ENCODE measurements at regions not wholly inside any gene's neighbourhood (a gene's known extent, or its start where the extent isn't known, plus 50 kb on each side); places are given as distances from the start of the nearest gene placed in this dataset.

GRCh38 chr11:103530257-103530656, 421.0 kb downstream of the DYNC2H1 start:
- no TSS peak for BruUV-seq (replicated peaks)
- Mint-ChIP-seq H3K4me3 (ENCODE audit: low read depth, unreplicated experiment) (no peak overlapping the region), H3K27me3 (ENCODE audit: unreplicated experiment) (no peaks in the 10 kb centered on the region), H3K36me3 (ENCODE audit: insufficient read depth, unreplicated experiment) (no peaks in the 10 kb centered on the region), H3K9me3 (ENCODE audit: low read depth, unreplicated experiment) (no peaks in the 10 kb centered on the region), H3K27ac (ENCODE audit: unreplicated experiment) (no peak overlapping the region), H3K4me1 (ENCODE audit: low read depth, unreplicated experiment) (peaks cover 10% of the 10 kb centered on the region)
- TF ChIP-seq CTCF (IDR thresholded peaks at IDR 0.05; ENCODE audit: unreplicated experiment) = no peak
- intact Hi-C loops (cut with micrococcal nuclease; ENCODE audit: unreplicated experiment) = loop anchor here (10.0 kb wide), 1 partner anchor 205 kb away; no protein-coding TSS in a partner anchor
- CTCF ChIA-PET = no interaction called here
- no peak for DNase-seq

GRCh38 chr11:103532133-103532788, 423.0 kb downstream of the DYNC2H1 start:
- CTCF ChIA-PET = no interaction called here
- Mint-ChIP-seq H3K4me3 (ENCODE audit: low read depth, unreplicated experiment) (no peak overlapping the region), H3K9me3 (ENCODE audit: low read depth, unreplicated experiment) (no peaks in the 10 kb centered on the region), H3K36me3 (ENCODE audit: insufficient read depth, unreplicated experiment) (no peaks in the 10 kb centered on the region), H3K27ac (ENCODE audit: unreplicated experiment) (no peak overlapping the region), H3K27me3 (ENCODE audit: unreplicated experiment) (no peaks in the 10 kb centered on the region), H3K4me1 (ENCODE audit: low read depth, unreplicated experiment) (peaks cover 10% of the 10 kb centered on the region)
- intact Hi-C loops (cut with micrococcal nuclease; ENCODE audit: unreplicated experiment) = loop anchor here (10.0 kb wide), 1 partner anchor 207 kb away; no protein-coding TSS in a partner anchor
- BruUV-seq (replicated peaks) = no TSS peak
- TF ChIP-seq CTCF (IDR thresholded peaks at IDR 0.05; ENCODE audit: unreplicated experiment) = no peak
- no peak for DNase-seq

GRCh38 chr11:103534191-103534590, 425.0 kb downstream of the DYNC2H1 start:
- Mint-ChIP-seq H3K9me3 (ENCODE audit: low read depth, unreplicated experiment) (no peaks in the 10 kb centered on the region), H3K36me3 (ENCODE audit: insufficient read depth, unreplicated experiment) (no peaks in the 10 kb centered on the region), H3K27me3 (ENCODE audit: unreplicated experiment) (no peaks in the 10 kb centered on the region), H3K27ac (ENCODE audit: unreplicated experiment) (no peak overlapping the region), H3K4me1 (ENCODE audit: low read depth, unreplicated experiment) (peaks cover 10% of the 10 kb centered on the region), H3K4me3 (ENCODE audit: low read depth, unreplicated experiment) (no peak overlapping the region)
- no TSS peak for BruUV-seq (replicated peaks)
- no peak for TF ChIP-seq CTCF (IDR thresholded peaks at IDR 0.05; ENCODE audit: unreplicated experiment)
- intact Hi-C loops (cut with micrococcal nuclease; ENCODE audit: unreplicated experiment) = loop anchor here (10.0 kb wide), 1 partner anchor 209 kb away; no protein-coding TSS in a partner anchor
- CTCF ChIA-PET = no interaction called here
- no peak for DNase-seq

- DNase-seq = no peak
- Mint-ChIP-seq H3K4me3 (ENCODE audit: low read depth, unreplicated experiment) (no peak overlapping the region), H3K27ac (ENCODE audit: unreplicated experiment) (no peak overlapping the region), H3K36me3 (ENCODE audit: insufficient read depth, unreplicated experiment) (no peaks in the 10 kb centered on the region), H3K27me3 (ENCODE audit: unreplicated experiment) (no peaks in the 10 kb centered on the region), H3K9me3 (ENCODE audit: low read depth, unreplicated experiment) (no peaks in the 10 kb centered on the region), H3K4me1 (ENCODE audit: low read depth, unreplicated experiment) (peaks cover 10% of the 10 kb centered on the region)
- no peak for TF ChIP-seq CTCF (IDR thresholded peaks at IDR 0.05; ENCODE audit: unreplicated experiment)
- intact Hi-C loops (cut with micrococcal nuclease; ENCODE audit: unreplicated experiment) = loop anchor here (10.0 kb wide), 1 partner anchor 210 kb away; no protein-coding TSS in a partner anchor
- CTCF ChIA-PET = no interaction called here
- BruUV-seq (replicated peaks) = no TSS peak
These were observed 425.7 kb downstream of the DYNC2H1 start for GRCh38 chr11:103534959-103535358.
